GM04503 (cell line): ENCODE measurements at regions not wholly inside any gene's neighbourhood (a gene's known extent, or its start where the extent isn't known, plus 50 kb on each side); places are given as distances from the start of the nearest gene placed in this dataset.
A peak's percentile ranks its signal among the peaks of the same experiment; 100 is the strongest.
"Not testable (repeated sequence)": the region's sequence is repeated elsewhere in the genome, so short reads cannot be mapped to it uniquely, and the experiment has no call there.

ENCODE experiments used
- DNase-seq: peaks from one replicate; pipeline ENCODE4 v3.0.0-alpha.2; 2012; ENCODE audit warnings: low read depth

GRCh38 chr2:234275515-234275914 is 221.4 kb downstream of the ARL4C start:
- DNase-seq: no peak

DNA sequence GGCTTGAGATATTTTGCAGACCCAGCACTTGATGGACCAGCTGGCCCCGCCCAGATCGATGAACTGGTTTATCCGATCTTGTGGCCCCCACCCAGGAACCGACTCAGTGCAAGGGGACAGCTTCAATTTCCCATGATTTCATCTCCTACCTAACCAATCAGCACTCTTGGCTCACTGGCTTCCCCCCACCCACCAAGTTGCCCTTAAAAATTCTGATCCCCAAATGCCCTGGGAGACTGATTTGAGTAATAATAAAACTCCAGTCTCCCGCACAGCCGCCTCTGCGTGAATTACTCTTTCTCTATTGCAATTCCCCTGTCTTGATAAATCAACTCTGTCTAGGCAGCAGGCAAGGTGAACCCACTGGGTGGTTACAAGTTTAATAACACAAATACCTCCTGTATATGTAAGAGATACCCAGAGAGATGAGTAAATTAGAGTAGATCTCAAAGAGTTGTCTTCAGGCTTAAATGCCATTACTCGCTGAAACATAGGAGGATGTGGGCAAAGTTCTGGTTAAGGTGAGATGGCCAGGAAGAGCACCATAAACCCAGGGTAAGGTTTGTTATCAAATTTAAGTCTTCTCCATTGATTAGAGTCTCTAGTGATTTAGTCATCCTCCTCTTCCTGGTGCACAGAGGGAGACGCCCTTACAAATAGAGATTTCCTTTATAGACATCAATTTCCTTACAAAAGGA is 222.8 kb downstream of the ARL4C start:
- no peak for DNase-seq

- DNase-seq: no peak
Measured at GRCh38 chr2:234272069-234272850, 221.8 kb downstream of the SPP2 start.

DNA sequence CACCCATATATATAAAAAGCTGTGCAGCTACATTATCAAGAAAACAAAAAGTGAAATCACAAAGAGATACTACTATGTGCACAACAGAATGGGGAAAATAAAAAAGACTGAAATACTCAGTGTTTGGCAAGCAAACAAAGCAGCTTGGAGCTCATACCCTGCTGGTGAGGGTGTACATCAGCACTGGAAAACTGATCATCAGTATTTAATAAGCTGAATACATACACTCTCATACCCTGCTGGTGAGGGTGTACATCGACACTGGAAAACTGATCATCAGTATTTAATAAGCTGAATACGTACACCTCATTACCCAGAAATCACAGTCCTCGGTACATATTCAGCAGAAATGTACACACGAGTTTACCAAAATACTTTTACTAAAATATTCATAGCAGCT is 220.8 kb downstream of the SPP2 start:
- DNase-seq: no peak

DNA sequence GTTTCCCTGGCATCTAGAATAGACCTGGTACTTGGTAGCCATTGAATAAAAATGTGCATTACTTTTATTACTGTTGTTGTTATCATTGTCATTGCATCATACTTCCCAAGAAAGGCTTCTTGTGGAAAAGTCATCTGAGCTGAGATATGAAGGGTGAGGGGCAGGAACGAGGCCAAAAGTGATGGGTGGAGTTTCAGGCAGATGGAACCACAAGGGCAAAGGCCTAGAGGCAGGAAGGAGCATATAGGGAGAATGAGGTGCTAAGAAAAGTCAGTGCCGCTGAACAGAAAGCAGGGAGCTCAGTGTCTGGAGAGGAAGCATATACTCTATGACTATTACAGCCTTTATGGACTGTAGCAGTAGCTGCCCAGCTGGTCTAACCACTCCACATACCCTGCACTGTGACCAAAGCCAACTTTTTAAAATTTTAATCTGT is 219.3 kb downstream of the SPP2 start:
- no peak for DNase-seq

DNA sequence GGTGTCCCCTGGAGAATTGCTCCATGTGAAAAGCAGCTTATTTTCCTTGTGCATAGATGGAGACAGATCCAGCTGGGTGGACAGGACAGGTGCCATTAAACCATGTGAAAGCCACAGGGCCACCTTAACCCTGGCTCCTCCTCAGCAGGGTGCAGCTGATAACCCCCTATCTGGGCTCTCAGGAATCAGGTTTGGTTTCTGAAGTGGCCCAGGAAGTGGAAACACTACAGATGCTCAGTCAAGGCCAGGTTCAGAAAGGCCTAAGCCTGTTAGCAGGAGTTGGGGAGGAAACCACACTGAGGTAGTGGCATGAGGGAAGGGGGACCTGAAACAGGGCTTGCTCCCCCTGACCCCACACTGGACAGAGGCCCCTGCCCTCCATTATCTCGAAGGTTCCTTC is 217.0 kb downstream of the SPP2 start:
- no peak for DNase-seq

- DNase-seq: no peak
Measured at GRCh38 chr2:234266952-234267351, 216.4 kb downstream of the SPP2 start.

DNA sequence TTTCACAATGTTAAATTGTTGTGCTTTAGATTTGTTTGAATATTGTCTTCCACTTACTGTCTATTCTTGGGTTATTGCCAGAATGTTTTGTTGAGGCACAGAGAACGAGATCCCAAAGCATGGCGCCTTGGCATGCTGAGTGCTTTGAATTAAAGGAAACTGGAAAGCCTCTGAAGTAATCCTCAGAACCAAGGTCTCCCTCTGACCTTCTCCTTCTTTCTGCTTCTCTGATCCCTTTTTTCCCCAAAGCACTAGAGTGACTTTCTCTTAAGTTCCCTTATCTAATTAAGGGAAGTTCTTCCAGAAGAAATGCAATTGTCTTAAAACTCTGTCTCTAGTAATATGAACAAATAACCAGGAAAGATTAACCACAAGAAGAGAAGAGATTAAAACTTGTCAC is 214.7 kb downstream of the SPP2 start:
- no peak for DNase-seq

DNA sequence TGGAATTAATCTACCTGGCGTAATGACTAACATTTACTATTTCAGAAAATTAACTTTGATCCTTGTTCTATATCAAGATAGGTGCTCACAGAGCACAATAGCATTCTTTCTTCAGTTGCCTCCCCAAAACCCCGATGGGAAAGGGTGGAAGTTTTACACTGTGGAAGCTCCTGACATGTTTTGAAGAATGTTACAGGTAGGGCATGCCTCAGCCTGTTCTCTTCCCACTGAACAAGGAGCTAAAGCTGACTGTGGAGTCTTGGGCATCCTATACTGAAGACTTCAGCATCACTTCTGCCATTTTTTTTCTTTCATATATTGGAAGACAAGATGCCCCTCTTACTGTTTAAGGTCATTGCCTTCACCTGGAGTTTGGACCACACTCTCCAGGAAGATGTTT is 211.2 kb downstream of the SPP2 start:
- no peak for DNase-seq

GRCh38 chr2:234259440-234259839 is 208.9 kb downstream of the SPP2 start:
- DNase-seq: no peak

DNA sequence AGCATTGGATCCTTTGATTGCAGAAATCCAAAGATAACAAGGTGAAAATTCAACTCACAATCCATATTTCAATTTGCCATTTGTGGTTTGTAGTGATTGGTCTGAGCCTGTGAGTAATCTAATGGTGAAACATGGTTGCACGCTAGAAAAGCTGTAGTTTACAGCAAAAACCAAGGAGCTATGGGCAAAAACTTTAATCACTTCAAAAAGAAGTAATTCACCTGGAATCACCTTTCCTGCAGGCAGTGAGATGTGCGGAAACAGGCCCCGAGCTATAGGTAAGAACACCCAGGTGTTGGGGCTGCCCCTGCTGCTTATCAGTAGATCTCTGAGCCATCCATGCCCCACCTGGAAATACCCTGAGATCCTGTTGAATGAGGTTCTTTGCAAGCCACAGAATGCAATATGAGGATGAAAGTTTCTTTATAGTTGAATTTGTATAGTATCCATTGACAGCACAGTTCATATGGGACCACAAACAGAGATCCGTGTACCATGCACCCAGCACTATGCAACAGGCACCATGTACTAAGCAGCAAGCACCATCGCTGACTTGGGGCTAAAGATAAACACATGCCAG is 208.2 kb downstream of the SPP2 start:
- DNase-seq: no peak

DNA sequence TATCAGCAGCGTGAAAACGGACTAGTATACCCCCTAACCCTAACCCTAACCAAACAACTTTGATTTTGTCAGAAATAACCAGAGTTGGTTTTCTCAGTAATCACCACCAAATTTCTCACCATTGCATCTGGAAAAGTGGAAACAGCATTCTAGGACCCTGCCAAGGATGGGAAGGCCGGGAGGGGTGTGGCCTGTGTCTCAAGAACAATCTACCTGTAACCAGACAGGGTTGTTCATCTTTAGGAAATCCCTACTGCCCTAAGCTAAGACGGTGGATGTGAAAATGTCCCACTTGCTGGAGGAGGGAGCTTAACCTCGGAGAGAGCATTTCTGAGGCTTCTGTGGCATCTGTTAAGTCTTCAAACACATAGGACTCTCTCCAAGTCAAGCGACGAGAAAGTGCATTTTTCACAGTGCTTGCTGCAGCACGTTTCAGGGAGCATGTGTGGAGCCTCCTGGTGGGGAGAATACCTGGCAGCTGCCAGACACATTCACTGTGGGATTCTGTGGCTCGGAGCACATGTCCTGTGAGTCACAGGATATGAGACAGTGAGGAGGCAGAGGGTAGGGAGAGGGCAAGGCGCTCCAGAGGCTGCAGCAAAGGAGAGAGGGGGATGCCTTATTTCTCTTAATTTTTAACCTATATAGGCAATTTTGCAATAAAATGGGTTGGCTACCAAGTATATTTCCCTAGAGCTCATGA is 207.5 kb downstream of the SPP2 start:
- DNase-seq: peak; percentile 90

- no peak for DNase-seq
Measured at GRCh38 chr2:234256516-234256915, 206.0 kb downstream of the SPP2 start.

- no peak for DNase-seq
Measured at GRCh38 chr2:234254783-234255521, 204.4 kb downstream of the SPP2 start.

DNA sequence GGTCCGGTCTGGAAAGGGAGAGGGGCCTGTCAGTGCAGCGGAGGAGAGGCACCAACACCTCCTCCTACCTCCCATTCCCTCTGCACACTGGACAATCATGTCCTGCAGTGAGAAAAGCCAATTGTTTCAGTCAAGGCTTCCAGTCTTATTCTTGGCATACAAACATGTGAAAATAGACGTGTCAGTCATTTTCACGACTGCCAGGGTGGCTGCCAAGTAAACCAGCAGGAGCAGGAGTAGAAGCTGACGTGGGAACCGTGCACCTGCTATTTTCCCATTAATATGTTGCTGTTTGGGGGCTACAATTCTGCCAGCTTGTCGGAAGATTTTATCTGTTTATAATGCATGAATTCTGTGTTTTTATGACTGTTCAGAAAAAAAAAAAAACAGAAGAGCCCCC is 202.3 kb downstream of the SPP2 start:
- DNase-seq: no peak

GRCh38 chr2:234251326-234252271 is 201.1 kb downstream of the SPP2 start:
- DNase-seq: peak; percentile 99

GRCh38 chr2:234250926-234251325 is 200.4 kb downstream of the SPP2 start:
- DNase-seq: no peak

DNA sequence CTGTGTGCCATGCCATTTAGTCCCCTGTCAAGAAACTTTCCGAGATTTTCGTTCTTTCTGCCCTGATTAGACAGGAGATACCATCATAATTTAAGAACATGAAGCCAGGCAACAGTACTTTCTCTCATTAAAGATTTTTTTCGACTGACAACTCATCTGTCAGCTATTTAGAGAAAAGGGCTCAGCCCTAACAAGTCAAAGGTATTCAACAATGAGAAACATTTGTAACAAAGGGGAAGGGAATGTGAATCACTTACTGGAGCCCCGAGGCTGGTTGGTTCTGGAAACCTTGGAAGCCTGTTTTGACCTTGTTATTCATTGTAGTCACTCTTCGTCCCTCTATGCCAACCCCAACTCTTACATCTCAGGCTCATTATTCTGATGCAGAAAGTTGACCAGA is 199.4 kb downstream of the SPP2 start:
- peak; percentile 82 for DNase-seq

GRCh38 chr2:234249034-234249735 is 198.7 kb downstream of the SPP2 start:
- DNase-seq: no peak

DNA sequence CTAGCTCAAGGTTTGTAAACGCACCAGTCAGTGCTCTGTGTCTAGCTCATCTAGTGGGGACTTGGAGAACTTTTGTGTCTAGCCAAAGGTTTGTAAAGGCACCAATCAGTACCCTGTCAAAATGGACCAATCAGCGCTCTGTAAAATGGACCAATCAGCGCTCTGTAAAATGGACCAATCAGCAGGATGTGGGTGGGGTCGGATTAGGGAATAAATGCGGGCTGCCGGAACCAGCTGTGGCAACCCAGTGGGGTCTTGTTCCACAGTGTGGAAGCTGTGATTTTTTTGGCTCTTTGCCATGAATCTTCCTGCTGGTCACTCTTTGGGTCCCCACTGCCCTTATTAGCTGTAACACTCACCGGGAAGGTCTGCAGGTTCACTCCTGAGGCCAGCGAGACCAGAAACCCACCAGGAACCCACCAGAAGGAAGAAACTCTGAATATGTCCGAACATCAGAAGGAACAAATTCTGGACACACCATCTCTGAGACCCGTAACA is 197.8 kb downstream of the SPP2 start:
- DNase-seq: not testable (repeated sequence)
